Neural cell (in vitro differentiated cells): ENCODE measurements at regions not wholly inside any gene's neighbourhood (a gene's known extent, or its start where the extent isn't known, plus 50 kb on each side); places are given as distances from the start of the nearest gene placed in this dataset.

Experiments
- H2AFZ ChIP-seq: fragments of 200-600, 300-800 bp; sonication (generic), shearing (Covaris generic); 2 replicates; pipeline ENCODE4 v1.6.0; 2014; ENCODE audit warnings: low read depth, mild to moderate bottlenecking, antibody characterized with exemption, low read length, moderate library complexity
- H3F3A ChIP-seq: fragments of 200-600 bp; shearing (Covaris generic); 2 replicates; pipeline ENCODE4 v1.6.1; 2016; ENCODE audit warnings: mild to moderate bottlenecking, moderate library complexity, mixed read lengths, antibody characterized with exemption, low read length; ENCODE audit not compliant: insufficient read depth, poor library complexity, severe bottlenecking
- H3K27ac ChIP-seq: fragments of 200-600, 300-800 bp; sonication (generic), shearing (Covaris generic); 2 replicates; pipeline ENCODE4 v1.5.1; 2014; ENCODE audit warnings: mild to moderate bottlenecking, low read length, moderate library complexity
- H3K27me3 ChIP-seq: fragments of 300-800, 200-600 bp; sonication (generic), shearing (Covaris generic); 2 replicates; pipeline ENCODE4 v1.6.0; 2014; ENCODE audit warnings: mild to moderate bottlenecking, low read depth, low read length, moderate library complexity; ENCODE audit not compliant: insufficient read depth
- H3K36me3 ChIP-seq: fragments of 300-800, 200-600 bp; sonication (generic), shearing (Covaris generic); 2 replicates; pipeline ENCODE4 v1.5.1; 2014; ENCODE audit warnings: mild to moderate bottlenecking, antibody characterized with exemption, low read length, moderate library complexity; ENCODE audit not compliant: insufficient read depth
- H3K4me2 ChIP-seq: fragments of 300-800, 200-600 bp; sonication (generic), shearing (Covaris generic); 2 replicates; pipeline ENCODE4 v1.6.0; 2014; ENCODE audit warnings: mild to moderate bottlenecking, low read length
- H3K4me3 ChIP-seq: fragments of 300-800, 200-600 bp; sonication (generic), shearing (Covaris generic); 2 replicates; pipeline ENCODE4 v1.5.1; 2014; ENCODE audit warnings: mild to moderate bottlenecking, low read length, moderate library complexity
- H3K79me2 ChIP-seq: fragments of 200-600 bp; shearing (Covaris generic); replicated peaks from 2 replicates; pipeline ENCODE4 v1.6.0; 2014; ENCODE audit warnings: mild to moderate bottlenecking, low read length, moderate library complexity; ENCODE audit not compliant: insufficient read depth
- H3K9ac ChIP-seq: fragments of 300-800, 200-600 bp; sonication (generic), shearing (Covaris generic); 2 replicates; pipeline ENCODE4 v1.6.1; 2016; ENCODE audit warnings: mild to moderate bottlenecking, low read length, mixed read lengths
- H3K9me2 ChIP-seq: fragments of 200-600 bp; shearing (Covaris generic); 2 replicates; pipeline ENCODE4 v1.6.1; 2016; ENCODE audit warnings: mild to moderate bottlenecking, low read length, mixed read lengths; ENCODE audit not compliant: insufficient read depth
- H3K9me3 ChIP-seq: fragments of 200-600, 300-800 bp; sonication (generic), shearing (Covaris generic); 2 replicates; pipeline ENCODE4 v1.6.1; 2016; ENCODE audit warnings: mild to moderate bottlenecking, mixed run types, low read length, moderate library complexity, mixed read lengths
- H4K20me1 ChIP-seq: fragments of 200-600 bp; shearing (Covaris generic); 2 replicates; pipeline ENCODE4 v1.6.1; 2016; ENCODE audit warnings: mild to moderate bottlenecking, mixed run types; ENCODE audit not compliant: insufficient read depth
- EP300 ChIP-seq: fragments of 450-650 bp; conservative IDR thresholded peaks from 2 replicates; pipeline ENCODE4 v1.6.1; 2014; ENCODE audit warnings: antibody characterized with exemption, mild to moderate bottlenecking, moderate library complexity; ENCODE audit not compliant: poor library complexity, severe bottlenecking
- EZH2 ChIP-seq: fragments of 200-600, 300-800 bp; shearing (Covaris generic), sonication (generic); IDR thresholded peaks from 2 replicates; pipeline ENCODE4 v1.6.1; 2014; ENCODE audit warnings: antibody characterized with exemption, low read length, borderline replicate concordance, mild to moderate bottlenecking; ENCODE audit not compliant: insufficient read depth, poor library complexity, severe bottlenecking
- MXI1 ChIP-seq: fragments of 450-650 bp; conservative IDR thresholded peaks from 2 replicates; pipeline ENCODE4 v1.6.1; 2014; ENCODE audit warnings: antibody characterized with exemption, mild to moderate bottlenecking; ENCODE audit not compliant: poor library complexity, severe bottlenecking
- POLR2AphosphoS5 ChIP-seq: IDR thresholded peaks from 2 replicates; pipeline ENCODE4 v1.6.1; 2012
- RAD21 ChIP-seq: fragments of 450-650 bp; conservative IDR thresholded peaks from 2 replicates; pipeline ENCODE4 v1.6.1; 2014; ENCODE audit warnings: antibody characterized with exemption, mild to moderate bottlenecking, moderate library complexity
- SMC3 ChIP-seq: fragments of 450-650 bp; conservative IDR thresholded peaks from 2 replicates; pipeline ENCODE4 v1.6.1; 2014; ENCODE audit warnings: antibody characterized with exemption, mild to moderate bottlenecking, moderate library complexity; ENCODE audit not compliant: poor library complexity
- TAF1 ChIP-seq: IDR thresholded peaks from 2 replicates; pipeline ENCODE4 v1.6.1; 2012; ENCODE audit warnings: low read depth
- TF ChIP-seq, protein P1 (sequence below): IDR thresholded peaks from 2 replicates; pipeline ENCODE4 v1.6.1; 2012; ENCODE audit warnings: borderline replicate concordance
- TF ChIP-seq, protein P2 (sequence below): fragments of 450-650 bp; IDR thresholded peaks from 2 replicates; pipeline ENCODE4 v1.5.1; 2014; ENCODE audit warnings: antibody characterized with exemption, mild to moderate bottlenecking, moderate library complexity; ENCODE audit not compliant: poor library complexity, severe bottlenecking

DNA sequence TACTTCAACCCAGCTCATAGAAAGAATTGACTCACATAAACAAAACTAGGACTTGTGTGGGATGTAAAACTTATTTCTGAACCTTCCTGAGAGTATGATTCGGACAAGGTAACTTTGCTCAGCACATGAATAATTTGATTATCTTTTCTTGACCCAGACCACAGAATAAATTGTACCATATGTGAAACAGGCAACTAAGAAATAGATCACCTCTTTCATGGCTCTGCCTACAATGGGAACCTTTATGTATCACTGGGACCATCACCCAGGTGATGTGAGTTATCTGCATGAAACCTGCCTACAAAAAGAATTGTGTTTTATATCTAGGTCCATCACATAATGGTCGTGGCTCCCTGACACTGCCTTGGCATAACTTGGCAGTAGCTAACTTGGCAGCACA is 1124.1 kb upstream of the AMELY start:
- Histone ChIP-seq H3K9me2 (no peaks in the 10 kb centered on the region), H3K4me2 (no peak overlapping the region), H3F3A (no peaks in the 10 kb centered on the region), H2AFZ (no peak overlapping the region), H3K27ac (no peak overlapping the region), H3K27me3 (no peaks in the 10 kb centered on the region), H4K20me1 (no peaks in the 10 kb centered on the region), H3K36me3 (no peaks in the 10 kb centered on the region), H3K9me3 (no peaks in the 10 kb centered on the region), H3K4me3 (no peak overlapping the region), H3K9ac (no peak overlapping the region), H3K79me2 (no peaks in the 10 kb centered on the region)
- no peak for TF ChIP-seq SMC3
- TF ChIP-seq EP300: no peak
- TF ChIP-seq RAD21: no peak
- TF ChIP-seq TAF1: no peak
- TF ChIP-seq MXI1: no peak
- TF ChIP-seq, protein P1, sequence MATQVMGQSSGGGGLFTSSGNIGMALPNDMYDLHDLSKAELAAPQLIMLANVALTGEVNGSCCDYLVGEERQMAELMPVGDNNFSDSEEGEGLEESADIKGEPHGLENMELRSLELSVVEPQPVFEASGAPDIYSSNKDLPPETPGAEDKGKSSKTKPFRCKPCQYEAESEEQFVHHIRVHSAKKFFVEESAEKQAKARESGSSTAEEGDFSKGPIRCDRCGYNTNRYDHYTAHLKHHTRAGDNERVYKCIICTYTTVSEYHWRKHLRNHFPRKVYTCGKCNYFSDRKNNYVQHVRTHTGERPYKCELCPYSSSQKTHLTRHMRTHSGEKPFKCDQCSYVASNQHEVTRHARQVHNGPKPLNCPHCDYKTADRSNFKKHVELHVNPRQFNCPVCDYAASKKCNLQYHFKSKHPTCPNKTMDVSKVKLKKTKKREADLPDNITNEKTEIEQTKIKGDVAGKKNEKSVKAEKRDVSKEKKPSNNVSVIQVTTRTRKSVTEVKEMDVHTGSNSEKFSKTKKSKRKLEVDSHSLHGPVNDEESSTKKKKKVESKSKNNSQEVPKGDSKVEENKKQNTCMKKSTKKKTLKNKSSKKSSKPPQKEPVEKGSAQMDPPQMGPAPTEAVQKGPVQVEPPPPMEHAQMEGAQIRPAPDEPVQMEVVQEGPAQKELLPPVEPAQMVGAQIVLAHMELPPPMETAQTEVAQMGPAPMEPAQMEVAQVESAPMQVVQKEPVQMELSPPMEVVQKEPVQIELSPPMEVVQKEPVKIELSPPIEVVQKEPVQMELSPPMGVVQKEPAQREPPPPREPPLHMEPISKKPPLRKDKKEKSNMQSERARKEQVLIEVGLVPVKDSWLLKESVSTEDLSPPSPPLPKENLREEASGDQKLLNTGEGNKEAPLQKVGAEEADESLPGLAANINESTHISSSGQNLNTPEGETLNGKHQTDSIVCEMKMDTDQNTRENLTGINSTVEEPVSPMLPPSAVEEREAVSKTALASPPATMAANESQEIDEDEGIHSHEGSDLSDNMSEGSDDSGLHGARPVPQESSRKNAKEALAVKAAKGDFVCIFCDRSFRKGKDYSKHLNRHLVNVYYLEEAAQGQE: no peak
- TF ChIP-seq POLR2AphosphoS5: no peak
- TF ChIP-seq, protein P2, sequence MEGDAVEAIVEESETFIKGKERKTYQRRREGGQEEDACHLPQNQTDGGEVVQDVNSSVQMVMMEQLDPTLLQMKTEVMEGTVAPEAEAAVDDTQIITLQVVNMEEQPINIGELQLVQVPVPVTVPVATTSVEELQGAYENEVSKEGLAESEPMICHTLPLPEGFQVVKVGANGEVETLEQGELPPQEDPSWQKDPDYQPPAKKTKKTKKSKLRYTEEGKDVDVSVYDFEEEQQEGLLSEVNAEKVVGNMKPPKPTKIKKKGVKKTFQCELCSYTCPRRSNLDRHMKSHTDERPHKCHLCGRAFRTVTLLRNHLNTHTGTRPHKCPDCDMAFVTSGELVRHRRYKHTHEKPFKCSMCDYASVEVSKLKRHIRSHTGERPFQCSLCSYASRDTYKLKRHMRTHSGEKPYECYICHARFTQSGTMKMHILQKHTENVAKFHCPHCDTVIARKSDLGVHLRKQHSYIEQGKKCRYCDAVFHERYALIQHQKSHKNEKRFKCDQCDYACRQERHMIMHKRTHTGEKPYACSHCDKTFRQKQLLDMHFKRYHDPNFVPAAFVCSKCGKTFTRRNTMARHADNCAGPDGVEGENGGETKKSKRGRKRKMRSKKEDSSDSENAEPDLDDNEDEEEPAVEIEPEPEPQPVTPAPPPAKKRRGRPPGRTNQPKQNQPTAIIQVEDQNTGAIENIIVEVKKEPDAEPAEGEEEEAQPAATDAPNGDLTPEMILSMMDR: no peak
- no peak for TF ChIP-seq EZH2

DNA sequence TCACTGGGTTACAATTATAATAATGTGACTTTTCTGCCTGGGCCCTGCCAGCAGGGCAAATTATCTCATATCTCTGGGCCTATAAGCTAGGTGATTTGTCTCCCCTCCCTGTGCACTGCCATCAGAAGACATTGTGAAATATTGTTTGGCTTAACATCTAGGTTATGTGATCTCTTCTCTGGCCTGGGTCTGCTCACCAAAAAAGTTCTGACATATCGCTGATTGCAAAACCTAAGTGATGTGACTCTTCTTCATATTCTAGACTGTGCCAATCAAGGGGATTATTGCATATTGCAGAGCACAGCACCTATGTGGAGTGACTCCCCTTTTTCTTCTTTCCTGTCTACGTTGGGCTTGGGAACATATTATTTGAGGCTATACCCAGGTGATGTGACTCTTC is 1123.1 kb upstream of the AMELY start:
- Histone ChIP-seq H3K4me2 (no peak overlapping the region), H3K9ac (no peak overlapping the region), H3K4me3 (no peak overlapping the region), H3K27ac (no peak overlapping the region), H3K79me2 (no peaks in the 10 kb centered on the region), H3K27me3 (no peaks in the 10 kb centered on the region), H3K9me3 (no peaks in the 10 kb centered on the region), H3F3A (no peaks in the 10 kb centered on the region), H4K20me1 (no peaks in the 10 kb centered on the region), H3K36me3 (no peaks in the 10 kb centered on the region), H3K9me2 (no peaks in the 10 kb centered on the region), H2AFZ (no peak overlapping the region)
- TF ChIP-seq POLR2AphosphoS5 (no peak), MXI1 (no peak), EP300 (no peak), EZH2 (no peak), TAF1 (no peak), RAD21 (no peak), SMC3 (no peak)
- TF ChIP-seq, protein P2: no peak
- TF ChIP-seq, protein P1: no peak
